ENCODE measurements at regions not wholly inside any gene's neighbourhood (a gene's known extent, or its start where the extent isn't known, plus 50 kb on each side); places are given as distances from the start of the nearest gene placed in this dataset.

- DNase-seq (ENCODE audit: low spot score) = no peak
Observed at GRCh38 chr13:34698945-34699344, 243.1 kb upstream of the NBEA start.

- DNase-seq (ENCODE audit: low spot score) = no peak
Observed at GRCh38 chr13:34700155-34700554, 241.9 kb upstream of the NBEA start.

DNA sequence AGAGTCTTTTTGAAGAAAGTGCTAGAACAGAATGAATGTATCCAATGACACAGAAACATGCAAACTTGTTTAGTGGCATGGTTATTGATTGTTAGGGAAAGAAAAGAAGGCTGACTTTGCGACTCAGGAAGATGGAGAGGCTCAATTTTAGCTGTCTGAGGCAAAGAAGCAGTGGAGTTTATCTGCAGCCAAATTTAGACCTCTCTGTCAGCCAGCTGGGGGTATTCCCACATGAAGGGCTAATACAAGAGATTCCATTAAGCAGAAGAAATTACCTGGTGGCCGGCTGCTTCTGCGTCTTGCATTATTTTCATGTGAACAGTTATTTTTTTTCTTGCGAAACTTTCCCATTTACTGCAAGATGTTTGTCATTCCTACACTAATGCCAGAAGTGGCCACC is 240.2 kb upstream of the NBEA start:
- DNase-seq (ENCODE audit: low spot score) = no peak

GRCh38 chr13:34708566-34709313 is 233.3 kb upstream of the NBEA start:
- no peak for DNase-seq (ENCODE audit: low spot score)

DNA sequence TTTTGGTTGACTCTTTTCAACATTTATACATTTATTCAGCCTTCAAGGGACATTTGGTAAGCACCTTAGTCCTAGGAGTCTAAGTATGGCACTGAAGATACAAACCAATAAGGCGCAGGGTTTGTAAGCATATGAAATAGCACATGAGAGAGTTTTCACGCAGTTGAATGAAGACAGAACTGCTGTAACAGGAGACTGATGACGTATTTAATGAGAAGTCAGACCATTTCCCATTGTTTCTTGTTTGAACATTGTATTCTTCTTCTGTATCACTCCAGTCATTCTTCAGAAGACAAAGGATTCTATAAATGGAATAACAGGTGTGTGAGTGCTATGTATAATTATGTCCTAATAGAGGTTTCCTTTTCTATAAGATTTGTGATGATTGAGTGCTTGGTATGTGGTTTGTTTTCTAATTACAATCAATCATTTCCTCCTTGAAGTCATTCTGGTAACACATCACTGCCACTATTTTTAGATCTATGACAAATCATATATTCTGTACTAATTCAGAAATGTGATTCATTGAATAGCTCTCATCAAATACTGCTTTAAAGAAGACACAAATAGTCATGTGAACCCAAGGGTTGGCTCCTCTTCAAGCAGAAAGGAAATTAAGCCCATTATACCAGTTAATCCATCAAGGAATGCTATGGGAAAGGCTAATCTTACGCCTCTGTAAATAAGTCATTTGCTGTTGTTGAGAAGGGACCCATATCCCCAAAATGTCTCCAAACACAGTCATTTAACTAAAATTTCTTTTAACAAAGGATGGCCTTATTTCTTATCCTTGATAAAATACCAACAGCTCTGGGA is 222.8 kb upstream of the NBEA start:
- DNase-seq (ENCODE audit: low spot score) = peak; percentile 62

GRCh38 chr13:34720618-34721017 is 221.5 kb upstream of the NBEA start:
- DNase-seq (ENCODE audit: low spot score) = peak; percentile 8

DNA sequence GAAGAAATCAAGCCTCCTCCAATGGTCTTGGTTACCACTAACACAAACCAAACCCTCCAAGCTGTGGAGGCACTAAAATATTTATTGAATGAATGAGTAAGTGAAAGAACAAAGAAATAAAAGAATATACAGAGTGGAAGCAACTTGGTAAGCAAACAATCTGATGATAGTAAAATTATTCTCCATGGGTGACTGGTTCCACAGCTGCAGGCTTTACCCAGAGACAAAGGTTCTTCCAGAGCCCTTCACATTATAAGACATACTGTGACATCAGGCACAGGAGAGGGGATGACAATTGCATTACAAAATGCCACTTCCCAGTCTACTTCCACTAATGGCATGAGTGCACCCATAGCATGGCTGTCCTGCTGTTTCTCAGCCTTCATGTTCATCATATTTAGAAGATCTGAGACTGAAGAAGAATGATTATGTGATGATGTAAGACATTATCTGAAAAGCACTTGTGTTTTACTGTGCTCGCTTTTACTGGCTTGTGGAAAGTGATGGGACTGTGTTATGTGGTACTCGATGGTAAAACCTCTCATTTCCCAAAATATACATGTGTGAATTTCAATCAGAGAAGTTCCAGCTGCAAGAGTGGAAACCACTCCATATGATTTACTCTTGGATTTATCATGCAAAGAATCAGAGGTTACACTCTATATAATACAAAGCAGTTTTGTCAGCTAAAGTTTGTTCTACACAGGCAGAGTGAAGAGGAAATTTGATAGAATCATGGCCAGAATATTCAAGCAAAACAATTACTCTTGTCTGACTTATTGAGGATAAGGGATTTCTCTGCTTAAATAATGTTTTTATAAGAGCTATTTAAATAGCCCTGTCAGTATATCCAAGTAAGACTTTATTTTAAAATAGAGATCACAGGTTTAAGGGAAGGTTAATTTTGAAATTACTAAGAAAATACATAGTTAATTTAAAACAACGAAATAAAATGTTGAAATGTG is 220.2 kb upstream of the NBEA start:
- peak; percentile 9 for DNase-seq (ENCODE audit: low spot score)

DNA sequence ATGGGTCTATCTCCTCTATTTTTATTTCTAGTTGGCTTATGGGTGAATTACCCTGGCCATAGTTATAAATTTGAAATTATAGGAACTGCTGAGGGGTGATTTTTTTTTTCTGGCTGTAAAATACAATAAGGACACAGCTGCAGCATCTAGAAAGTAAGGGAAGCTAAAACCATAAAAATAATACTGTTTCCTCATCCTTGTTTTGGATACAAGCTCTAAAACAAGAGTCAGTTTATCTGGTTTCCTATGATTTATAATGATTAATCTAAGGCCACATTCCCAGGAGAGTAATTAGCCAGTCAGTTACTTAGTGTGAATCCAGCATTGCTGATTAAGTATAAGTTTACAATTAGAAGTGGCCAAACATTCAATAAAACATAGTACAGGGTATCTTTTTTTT is 219.1 kb upstream of the NBEA start:
- DNase-seq (ENCODE audit: low spot score) = peak; percentile 9

DNA sequence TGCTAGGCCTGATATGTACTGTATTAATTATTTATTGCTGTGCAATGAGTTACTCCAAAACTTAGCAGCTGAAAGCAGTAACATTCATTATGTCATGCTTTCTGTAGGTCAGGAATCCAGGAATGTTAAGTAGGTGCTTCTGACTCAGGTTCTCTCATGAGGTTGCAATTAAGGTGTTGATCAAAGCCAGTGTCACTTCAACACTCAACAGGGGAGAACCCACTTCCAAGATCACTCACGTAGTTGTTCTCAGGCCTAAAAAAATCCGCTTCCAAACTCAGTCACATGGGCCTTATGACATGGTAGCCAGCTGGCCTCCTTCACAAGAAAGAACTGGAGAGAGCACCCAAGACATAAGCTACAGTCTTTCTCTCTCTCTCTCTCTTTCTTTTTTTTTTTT is 211.1 kb upstream of the NBEA start:
- DNase-seq (ENCODE audit: low spot score) = peak; percentile 88

GRCh38 chr13:34731486-34731885 is 210.6 kb upstream of the NBEA start:
- peak; percentile 35 for DNase-seq (ENCODE audit: low spot score)

DNA sequence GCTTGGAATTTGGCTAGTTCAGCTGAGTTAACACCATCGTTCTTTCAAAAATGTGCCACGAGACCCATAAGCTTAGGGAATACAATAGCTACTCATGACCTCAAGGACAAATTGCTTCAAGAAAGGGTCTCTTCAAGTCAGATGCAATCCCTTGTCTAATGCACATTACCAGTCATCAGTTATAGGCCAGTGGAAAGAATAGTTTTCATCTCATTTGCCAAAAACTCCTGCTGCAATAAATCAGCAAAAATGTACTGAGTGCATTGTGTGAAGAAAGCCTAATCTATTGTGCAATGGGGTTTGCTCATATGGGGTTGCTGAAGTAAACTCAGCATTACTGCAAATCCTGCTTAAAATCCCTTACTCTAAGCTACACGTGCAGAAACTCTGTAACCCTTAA is 208.3 kb upstream of the NBEA start:
- DNase-seq (ENCODE audit: low spot score) = no peak

DNA sequence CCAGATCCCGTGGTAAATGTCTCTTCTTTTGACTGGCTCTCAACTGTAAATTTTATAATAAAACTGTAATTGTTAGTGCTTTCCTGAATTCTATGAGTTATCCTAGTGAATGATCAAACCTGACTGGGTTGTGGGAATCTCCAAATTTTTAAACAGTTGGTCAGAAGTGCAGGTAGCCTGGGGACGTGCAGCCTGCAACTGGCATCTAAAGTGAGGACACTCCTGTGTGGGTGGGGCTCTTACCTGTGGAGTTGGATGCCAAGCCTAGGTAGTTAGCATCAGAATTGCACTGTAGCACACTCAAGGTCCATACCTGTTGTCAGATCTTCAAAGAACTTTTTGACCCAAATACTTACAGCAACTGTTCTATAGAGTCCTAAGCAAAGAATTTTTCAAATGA is 207.1 kb upstream of the NBEA start:
- DNase-seq (ENCODE audit: low spot score) = peak; percentile 79

GRCh38 chr13:34738254-34738992 is 203.6 kb upstream of the NBEA start:
- DNase-seq (ENCODE audit: low spot score) = peak; percentile 33

DNA sequence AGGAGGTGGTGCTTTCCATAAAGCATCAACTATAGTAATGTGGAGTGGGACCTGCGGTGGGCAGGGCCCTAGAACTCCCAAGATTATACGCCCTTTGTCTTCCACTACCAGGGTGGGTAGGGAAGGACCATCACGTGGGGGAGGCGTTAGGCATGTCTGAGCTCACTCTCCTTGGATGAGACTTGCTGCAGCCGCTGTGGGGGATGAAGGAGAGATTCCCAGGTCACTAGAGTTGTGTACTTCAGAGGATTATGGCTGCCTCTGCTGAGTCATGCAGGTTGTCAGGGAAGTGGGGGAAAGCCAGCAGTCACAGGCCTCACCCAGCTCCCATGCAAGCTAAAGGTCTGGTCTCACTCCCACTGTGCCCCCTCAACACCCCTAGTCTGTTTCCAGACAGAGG is 195.0 kb upstream of the NBEA start:
- DNase-seq (ENCODE audit: low spot score) = peak; percentile 37

DNA sequence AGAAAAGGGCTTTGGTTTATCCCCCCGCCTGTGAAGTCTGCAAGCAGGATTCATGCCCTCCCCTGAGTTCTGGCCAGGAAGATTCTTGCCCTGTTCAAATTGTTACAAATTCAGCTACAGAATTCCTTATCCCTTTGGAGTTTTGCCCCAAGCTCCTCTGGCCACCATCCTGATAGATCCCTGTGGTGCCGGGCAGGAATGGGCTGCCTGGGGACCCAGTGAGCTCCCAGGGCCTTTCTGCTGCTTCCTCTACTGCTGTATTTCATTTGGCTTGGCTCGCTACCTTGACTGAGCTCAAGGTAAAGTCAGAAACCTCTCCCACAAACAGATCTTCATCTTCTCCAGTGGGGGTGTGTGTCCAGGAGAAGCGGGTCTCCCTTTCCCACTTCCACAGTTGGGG is 194.6 kb upstream of the NBEA start:
- peak; percentile 1 for DNase-seq (ENCODE audit: low spot score)

GRCh38 chr13:34748073-34748472 is 194.0 kb upstream of the NBEA start:
- peak; percentile 89 for DNase-seq (ENCODE audit: low spot score)

- DNase-seq (ENCODE audit: low spot score) = peak; percentile 95
Observed at GRCh38 chr13:34748596-34748995, 193.5 kb upstream of the NBEA start.

DNA sequence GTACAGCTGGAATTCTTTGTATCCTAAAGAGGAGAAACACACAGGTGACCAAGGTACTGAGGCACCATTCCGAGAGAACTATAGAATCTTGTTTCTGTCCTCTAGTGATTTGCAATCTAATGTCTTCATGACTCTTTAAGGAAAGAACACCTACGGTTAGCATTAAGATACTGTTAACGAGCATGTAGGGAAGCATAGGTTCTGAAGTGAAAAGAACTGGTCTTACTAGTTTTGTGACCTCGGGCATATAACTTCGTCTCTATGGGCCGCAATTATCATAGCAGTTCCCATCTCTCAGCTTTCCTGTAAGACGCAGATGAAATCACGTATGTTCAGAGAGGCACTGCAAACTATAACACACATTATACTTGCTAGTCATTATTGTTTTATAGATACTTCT is 193.0 kb upstream of the NBEA start:
- no peak for DNase-seq (ENCODE audit: low spot score)

- peak; percentile 73 for DNase-seq (ENCODE audit: low spot score)
Observed at GRCh38 chr13:34750078-34750931, 191.8 kb upstream of the NBEA start.

DNA sequence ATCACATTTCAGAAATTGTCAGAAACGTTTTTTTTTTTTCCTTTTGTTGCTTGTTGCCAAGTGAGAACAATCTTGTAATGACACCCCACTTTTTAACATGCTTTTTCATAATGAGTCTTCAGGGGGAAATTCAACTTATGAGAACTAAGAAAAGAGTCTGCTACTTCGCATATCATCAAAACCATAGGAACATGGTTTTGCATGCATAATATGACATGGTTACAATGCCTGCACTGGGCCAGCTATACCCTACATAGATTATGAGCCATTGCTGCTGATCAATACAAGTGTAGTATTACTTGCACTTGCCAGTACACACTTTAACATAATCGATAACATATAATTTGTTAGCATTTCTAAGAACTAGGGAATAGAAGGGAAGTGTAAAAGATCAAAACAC is 191.0 kb upstream of the NBEA start:
- DNase-seq (ENCODE audit: low spot score) = no peak

DNA sequence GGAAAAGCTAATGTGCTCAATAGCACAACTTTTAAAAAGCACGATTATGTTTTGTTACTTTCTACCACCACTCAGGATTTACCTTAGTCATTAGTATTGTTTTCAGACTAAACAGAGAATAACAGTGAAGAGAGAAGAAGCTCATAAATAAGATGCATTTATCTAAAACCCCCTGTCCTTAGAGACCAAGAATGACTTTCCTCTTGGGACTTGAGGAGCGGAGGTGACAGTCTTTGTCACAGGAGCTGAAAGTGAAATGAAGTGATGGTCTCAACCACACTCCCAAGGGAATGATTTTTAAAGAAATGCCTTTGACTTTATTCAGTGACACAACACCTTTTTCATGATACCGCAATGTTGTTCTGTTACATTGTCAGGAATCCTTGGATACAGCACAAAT is 190.6 kb upstream of the NBEA start:
- DNase-seq (ENCODE audit: low spot score) = no peak

Measured in kidney tubule cell (primary cell).